ENCODE measurements at regions not wholly inside any gene's neighbourhood (a gene's known extent, or its start where the extent isn't known, plus 50 kb on each side); places are given as distances from the start of the nearest gene placed in this dataset.

DNA sequence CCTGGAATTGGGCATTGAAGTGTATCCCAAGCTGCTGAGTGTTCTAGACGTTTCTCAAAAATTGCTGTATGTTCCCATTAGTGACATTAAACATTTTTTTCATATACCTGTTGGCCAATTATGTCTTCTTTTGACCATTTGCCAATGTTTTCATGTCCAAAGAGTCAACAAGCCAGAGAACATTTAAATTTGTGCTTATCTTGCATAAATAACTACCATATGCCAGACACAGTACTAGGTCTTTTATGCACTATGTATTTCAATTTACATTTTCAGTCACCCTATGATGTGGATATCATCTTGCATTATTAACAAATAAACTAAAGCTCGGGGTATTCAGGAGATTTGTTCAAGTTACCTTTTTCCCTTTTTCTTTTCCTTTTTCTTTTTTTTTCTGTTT, 632.9 kb upstream of the C16orf82 start:
- Histone ChIP-seq H3K36me3 (no peaks in the 10 kb centered on the region), H3K4me3 (replicated peaks in 1 of 3) (no peak overlapping the region), H3K4me1 (no peaks in the 10 kb centered on the region), H3K27me3 (no peaks in the 10 kb centered on the region), H3K9me3 (no peaks in the 10 kb centered on the region), H3K27ac (no peak overlapping the region)
- intact Hi-C loops (cut with DNase I), result no loop called here
- TF ChIP-seq, protein P1, sequence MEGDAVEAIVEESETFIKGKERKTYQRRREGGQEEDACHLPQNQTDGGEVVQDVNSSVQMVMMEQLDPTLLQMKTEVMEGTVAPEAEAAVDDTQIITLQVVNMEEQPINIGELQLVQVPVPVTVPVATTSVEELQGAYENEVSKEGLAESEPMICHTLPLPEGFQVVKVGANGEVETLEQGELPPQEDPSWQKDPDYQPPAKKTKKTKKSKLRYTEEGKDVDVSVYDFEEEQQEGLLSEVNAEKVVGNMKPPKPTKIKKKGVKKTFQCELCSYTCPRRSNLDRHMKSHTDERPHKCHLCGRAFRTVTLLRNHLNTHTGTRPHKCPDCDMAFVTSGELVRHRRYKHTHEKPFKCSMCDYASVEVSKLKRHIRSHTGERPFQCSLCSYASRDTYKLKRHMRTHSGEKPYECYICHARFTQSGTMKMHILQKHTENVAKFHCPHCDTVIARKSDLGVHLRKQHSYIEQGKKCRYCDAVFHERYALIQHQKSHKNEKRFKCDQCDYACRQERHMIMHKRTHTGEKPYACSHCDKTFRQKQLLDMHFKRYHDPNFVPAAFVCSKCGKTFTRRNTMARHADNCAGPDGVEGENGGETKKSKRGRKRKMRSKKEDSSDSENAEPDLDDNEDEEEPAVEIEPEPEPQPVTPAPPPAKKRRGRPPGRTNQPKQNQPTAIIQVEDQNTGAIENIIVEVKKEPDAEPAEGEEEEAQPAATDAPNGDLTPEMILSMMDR (IDR thresholded peaks at IDR 0.05), result no peak
- 65% methylated on average over 2 of the region's 2 CpGs for WGBS, 2 donors
- DNase-seq, result no peak

DNA sequence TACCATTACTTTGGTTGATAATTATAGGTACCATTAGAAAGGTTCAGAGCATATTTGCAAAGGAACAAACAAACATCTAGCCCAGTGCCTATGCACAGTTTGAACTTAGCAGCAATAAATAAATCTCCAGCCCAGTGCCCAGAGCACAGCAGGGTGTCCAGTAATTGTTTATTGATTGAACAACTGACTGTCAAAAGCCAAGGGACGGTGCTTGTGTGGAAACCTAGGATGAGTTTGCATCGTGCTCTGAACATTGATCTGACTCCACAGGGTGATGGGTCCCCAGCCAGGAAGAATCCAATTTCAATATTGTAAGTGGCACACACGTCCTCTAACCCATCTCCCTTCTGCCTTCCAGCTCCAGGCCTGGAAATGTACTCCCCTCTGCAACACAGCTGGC, 625.5 kb upstream of the C16orf82 start:
- WGBS, 2 donors, result 54 to 76% methylated on average over 3 of the region's 3 CpGs
- intact Hi-C loops (cut with DNase I), result no loop called here
- Histone ChIP-seq H3K9me3 (no peaks in the 10 kb centered on the region), H3K4me1 (no peaks in the 10 kb centered on the region), H3K27me3 (no peaks in the 10 kb centered on the region), H3K27ac (no peak overlapping the region), H3K4me3 (replicated peaks in 1 of 3) (no peak overlapping the region), H3K36me3 (no peaks in the 10 kb centered on the region)
- TF ChIP-seq POLR2A (IDR thresholded peaks at IDR 0.05), result no peak
- TF ChIP-seq, protein P1 (IDR thresholded peaks at IDR 0.05), result no peak
- DNase-seq, result no peak

DNA sequence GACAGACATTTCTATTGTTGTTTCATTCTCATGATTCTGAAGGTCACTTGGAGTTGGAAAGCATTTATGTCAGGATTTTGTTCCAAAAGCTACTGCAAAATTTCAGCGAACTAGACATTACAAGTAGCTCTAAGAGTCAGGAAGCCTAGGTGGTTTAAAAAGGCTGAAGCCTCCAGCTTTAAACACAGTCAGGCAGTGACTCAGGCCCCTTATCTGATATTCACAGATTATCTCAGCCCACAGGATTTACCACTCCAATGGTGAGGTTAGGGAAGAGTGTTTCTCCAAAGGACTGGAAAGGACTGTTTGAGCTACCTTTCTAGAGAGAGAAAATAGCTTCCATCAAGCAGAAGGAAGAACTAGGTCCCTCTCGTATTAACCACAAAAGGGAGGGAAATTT, 624.4 kb upstream of the C16orf82 start:
- Histone ChIP-seq H3K4me3 (replicated peaks in 1 of 3) (no peak overlapping the region), H3K4me1 (no peaks in the 10 kb centered on the region), H3K27me3 (no peaks in the 10 kb centered on the region), H3K36me3 (no peaks in the 10 kb centered on the region), H3K27ac (no peak overlapping the region), H3K9me3 (no peaks in the 10 kb centered on the region)
- intact Hi-C loops (cut with DNase I), result no loop called here
- TF ChIP-seq, protein P1 (IDR thresholded peaks at IDR 0.05), result no peak
- TF ChIP-seq POLR2A (IDR thresholded peaks at IDR 0.05), result no peak
- 49 to 55% methylated on average over 2 of the region's 2 CpGs for WGBS, 2 donors
- DNase-seq, result no peak

DNA sequence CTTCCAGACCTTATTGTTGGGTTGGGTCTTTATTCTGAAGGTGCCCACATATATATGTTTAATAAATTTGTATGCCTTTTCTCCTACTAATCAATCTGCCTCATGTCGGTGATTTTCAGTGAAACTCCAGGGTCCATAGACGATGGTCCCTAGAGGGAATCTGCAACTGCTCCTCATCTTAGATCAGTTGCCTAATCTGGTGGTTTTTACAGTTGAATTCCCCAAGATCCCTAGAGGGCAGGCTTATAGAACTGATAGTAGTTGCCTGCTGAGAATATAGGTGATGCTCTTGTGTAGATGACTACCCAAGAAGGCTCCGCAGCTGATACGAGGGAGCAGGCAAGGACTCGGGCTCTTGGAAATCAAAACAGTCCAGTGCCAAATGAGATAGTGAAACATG, 619.2 kb upstream of the C16orf82 start:
- TF ChIP-seq POLR2A (IDR thresholded peaks at IDR 0.05), result no peak
- TF ChIP-seq, protein P1 (IDR thresholded peaks at IDR 0.05), result no peak
- H3K36me3 ChIP-seq, result no peaks in the 10 kb centered on the region
- no peaks in the 10 kb centered on the region for H3K4me1 ChIP-seq
- no peak overlapping the region for H3K27ac ChIP-seq
- no peaks in the 10 kb centered on the region for H3K27me3 ChIP-seq
- intact Hi-C loops (cut with DNase I), result no loop called here
- H3K9me3 ChIP-seq, result no peaks in the 10 kb centered on the region
- DNase-seq, result no peak
- no peak overlapping the region for H3K4me3 ChIP-seq (replicated peaks in 1 of 3)
- 91% methylated on average over 5 of the region's 5 CpGs for WGBS, 2 donors

DNA sequence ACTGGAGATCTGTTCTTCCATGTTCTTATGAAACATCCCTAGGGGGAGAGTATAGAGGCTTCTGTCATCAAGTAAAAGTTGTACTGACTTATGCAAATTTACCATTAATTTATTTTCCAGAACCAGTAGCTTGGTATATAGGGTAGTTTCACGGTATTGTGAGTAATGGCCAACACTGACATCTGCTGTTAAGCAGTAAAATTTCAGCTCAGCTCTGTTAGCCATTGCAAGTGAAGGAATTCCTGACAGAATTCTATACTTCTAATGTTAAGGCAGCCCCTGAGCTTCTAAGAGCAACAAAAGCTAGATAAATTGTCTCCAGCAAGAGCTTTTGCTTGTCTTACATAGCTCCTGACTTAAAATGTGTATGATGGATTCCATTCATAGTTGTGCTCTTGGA, 613.5 kb upstream of the C16orf82 start:
- no peak for DNase-seq
- Histone ChIP-seq H3K27me3 (no peaks in the 10 kb centered on the region), H3K36me3 (no peaks in the 10 kb centered on the region), H3K27ac (no peak overlapping the region), H3K4me1 (no peaks in the 10 kb centered on the region), H3K9me3 (no peaks in the 10 kb centered on the region), H3K4me3 (replicated peaks in 1 of 3) (no peak overlapping the region)
- TF ChIP-seq, protein P1 (IDR thresholded peaks at IDR 0.05), result no peak
- no peak for TF ChIP-seq POLR2A (IDR thresholded peaks at IDR 0.05)
- intact Hi-C loops (cut with DNase I), result no loop called here
- 35 to 45% methylated on average over 1 of the region's 1 CpG for WGBS, 2 donors
